ENCODE measurements at regions not wholly inside any gene's neighbourhood (a gene's known extent, or its start where the extent isn't known, plus 50 kb on each side); places are given as distances from the start of the nearest gene placed in this dataset.
"Not testable (repeated sequence)": the region's sequence is repeated elsewhere in the genome, so short reads cannot be mapped to it uniquely, and the experiment has no call there.

DNA sequence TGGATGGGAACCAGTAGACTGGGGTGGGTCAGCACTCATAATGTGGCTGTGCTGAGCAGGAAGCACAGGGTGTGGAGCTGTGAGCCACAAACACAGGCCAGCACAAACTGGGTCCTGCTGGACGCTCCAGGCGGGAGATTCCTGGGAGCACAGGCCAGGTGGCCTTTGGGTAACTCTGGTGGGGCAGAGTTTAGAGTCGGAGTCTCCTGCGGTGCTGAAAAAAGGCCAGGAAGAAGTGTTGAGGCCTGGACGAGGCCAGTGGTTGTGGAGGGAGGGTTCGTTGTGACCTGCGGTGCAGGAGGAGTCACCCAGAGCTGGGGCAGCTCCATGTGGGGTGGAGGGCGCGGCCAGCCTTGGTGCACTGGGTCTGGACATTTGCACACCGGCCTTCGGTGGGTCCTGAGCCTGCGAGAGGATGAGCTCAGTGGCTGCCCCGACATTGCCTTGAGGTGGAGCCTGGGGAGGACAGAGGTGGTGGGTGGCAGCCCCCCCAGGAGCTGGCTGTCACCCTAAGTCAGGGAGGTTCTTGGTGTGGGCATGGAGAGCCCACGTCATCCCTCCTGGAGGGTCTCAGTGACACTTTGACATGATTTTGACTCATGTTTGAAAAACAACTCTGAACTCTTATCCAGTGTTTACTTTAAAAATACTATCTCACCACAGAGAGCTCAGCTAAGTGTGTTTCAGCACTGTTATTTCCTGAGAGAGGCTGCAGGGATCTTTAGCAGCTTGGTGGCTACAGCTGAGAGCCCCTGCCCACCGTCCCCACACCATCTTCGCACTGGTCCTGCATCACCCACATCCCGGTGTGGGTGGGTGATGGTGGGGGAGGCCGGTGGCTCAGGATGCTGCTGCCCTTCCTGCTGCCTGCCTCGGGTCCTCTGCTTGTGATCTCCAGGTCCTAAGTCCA lies 98.7 kb downstream of the NPIPB11 start:
- no peak overlapping the region for H3K27ac ChIP-seq (ENCODE audit: low read length)
- no peak overlapping the region for H3K9ac ChIP-seq (ENCODE audit: low read length)
- no peak overlapping the region for H3K4me3 ChIP-seq (ENCODE audit: low read length)

DNA sequence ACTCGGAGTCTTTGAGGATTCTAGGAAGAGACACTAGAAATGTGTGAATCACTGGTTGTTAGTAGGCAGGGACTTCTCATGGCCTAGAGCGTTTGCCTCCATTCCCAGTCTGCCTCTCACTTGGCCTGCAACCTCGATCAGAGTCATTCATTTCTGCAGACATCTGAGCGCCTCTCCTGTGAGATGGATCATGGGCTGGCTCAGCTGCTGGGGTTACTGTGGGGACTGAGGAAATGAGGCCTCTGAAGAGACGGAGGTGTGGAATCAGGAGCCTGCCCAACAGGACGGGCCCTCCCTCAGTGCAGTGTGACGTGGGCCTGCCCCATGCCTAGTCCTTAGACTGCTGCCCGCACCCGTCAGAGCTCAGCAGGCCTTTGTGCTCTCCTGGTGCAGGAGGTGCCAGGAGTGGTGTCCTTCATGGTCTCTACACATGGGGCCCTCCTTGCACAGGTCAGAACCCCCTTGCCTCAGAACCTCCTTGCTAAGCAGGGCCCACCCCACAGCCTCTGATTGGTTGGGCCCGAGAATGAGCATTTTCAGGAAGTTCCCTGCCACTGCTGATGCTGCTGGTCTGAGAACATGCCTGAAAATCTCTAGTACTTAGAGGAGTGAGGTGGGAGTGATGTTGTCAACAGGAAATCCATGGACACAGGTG lies 99.4 kb downstream of the NPIPB11 start:
- H3K27ac ChIP-seq (ENCODE audit: low read length), result no peak overlapping the region
- H3K27me3 ChIP-seq (ENCODE audit: control insufficient read depth, insufficient read depth, low read length), result no peaks in the 10 kb centered on the region
- no peaks in the 10 kb centered on the region for H3K4me1 ChIP-seq (ENCODE audit: control insufficient read depth, low read depth, low read length)
- H3K9me3 ChIP-seq (ENCODE audit: control insufficient read depth, low read depth, low read length), result no peaks in the 10 kb centered on the region
- no peak overlapping the region for H3K9ac ChIP-seq (ENCODE audit: low read length)
- H3K4me3 ChIP-seq (ENCODE audit: low read length), result no peak overlapping the region
- H3K36me3 ChIP-seq (ENCODE audit: control insufficient read depth, low read depth, low read length), result no peaks in the 10 kb centered on the region

More for the DNA sequence above, 98.7 kb downstream of the NPIPB11 start:
- H3K27me3 ChIP-seq (ENCODE audit: control insufficient read depth, insufficient read depth, low read length), result no peaks in the 10 kb centered on the region
- no peaks in the 10 kb centered on the region for H3K36me3 ChIP-seq (ENCODE audit: control insufficient read depth, low read depth, low read length)
- H3K9me3 ChIP-seq (ENCODE audit: control insufficient read depth, low read depth, low read length), result no peaks in the 10 kb centered on the region
- no peaks in the 10 kb centered on the region for H3K4me1 ChIP-seq (ENCODE audit: control insufficient read depth, low read depth, low read length)

GRCh38 chr16:29306201-29306600 lies 100.3 kb downstream of the NPIPB11 start:
- Histone ChIP-seq H3K36me3 (ENCODE audit: control insufficient read depth, low read depth, low read length) (no peaks in the 10 kb centered on the region), H3K9ac (ENCODE audit: low read length) (no peak overlapping the region), H3K27me3 (ENCODE audit: control insufficient read depth, insufficient read depth, low read length) (no peaks in the 10 kb centered on the region), H3K4me1 (ENCODE audit: control insufficient read depth, low read depth, low read length) (no peaks in the 10 kb centered on the region), H3K27ac (ENCODE audit: low read length) (no peak overlapping the region), H3K4me3 (ENCODE audit: low read length) (no peak overlapping the region), H3K9me3 (ENCODE audit: control insufficient read depth, low read depth, low read length) (no peaks in the 10 kb centered on the region)

- not testable (repeated sequence) for H3K9me3 ChIP-seq (ENCODE audit: control insufficient read depth, low read depth, low read length); H3K27ac ChIP-seq (ENCODE audit: low read length); H3K27me3 ChIP-seq (ENCODE audit: control insufficient read depth, insufficient read depth, low read length); H3K9ac ChIP-seq (ENCODE audit: low read length); H3K4me1 ChIP-seq (ENCODE audit: control insufficient read depth, low read depth, low read length); H3K4me3 ChIP-seq (ENCODE audit: low read length); H3K36me3 ChIP-seq (ENCODE audit: control insufficient read depth, low read depth, low read length)
Observed at GRCh38 chr16:29305018-29305417, 101.5 kb downstream of the NPIPB11 start.

DNA sequence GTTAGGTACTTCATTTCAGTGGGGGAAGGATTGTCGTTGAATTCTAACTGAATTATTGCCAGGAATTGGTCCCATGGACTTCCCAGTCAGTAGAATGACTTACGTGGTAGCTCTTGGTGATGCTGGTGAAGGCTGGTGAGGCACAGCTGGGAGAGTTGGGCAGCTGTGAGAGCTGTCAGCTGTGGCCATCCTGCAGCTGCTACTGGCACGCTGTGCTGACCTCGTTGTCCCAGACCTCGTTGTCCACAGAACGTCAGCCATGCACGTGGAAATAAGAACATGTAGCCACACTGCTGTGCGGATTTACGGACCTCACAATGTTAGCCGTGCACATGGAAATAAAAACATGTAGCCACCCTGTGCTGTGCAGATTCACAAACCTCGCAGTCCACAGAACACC lies 102.3 kb downstream of the NPIPB11 start:
- Histone ChIP-seq H3K9me3 (ENCODE audit: control insufficient read depth, low read depth, low read length) (no peaks in the 10 kb centered on the region), H3K9ac (ENCODE audit: low read length) (no peak overlapping the region), H3K36me3 (ENCODE audit: control insufficient read depth, low read depth, low read length) (no peaks in the 10 kb centered on the region), H3K4me3 (ENCODE audit: low read length) (no peak overlapping the region), H3K4me1 (ENCODE audit: control insufficient read depth, low read depth, low read length) (no peaks in the 10 kb centered on the region), H3K27me3 (ENCODE audit: control insufficient read depth, insufficient read depth, low read length) (no peaks in the 10 kb centered on the region), H3K27ac (ENCODE audit: low read length) (no peak overlapping the region)

DNA sequence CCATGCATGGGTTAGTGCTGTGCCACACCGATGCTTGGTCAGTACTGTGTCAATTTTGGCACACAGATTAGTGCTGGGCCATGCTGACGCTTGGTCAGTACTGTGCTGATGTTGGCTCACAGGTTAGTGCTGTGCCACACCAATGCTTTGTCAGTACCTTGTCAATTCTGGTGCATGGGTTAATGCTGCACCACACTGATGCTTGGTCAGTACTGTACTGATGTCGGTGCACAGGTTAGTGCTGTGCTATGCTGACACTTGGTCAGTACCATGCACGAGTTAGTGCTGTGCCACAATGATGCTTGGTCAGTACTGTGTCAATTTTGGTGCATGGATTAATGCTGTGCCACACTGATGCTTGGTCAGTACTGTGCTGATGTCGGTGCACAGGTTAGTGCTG lies 103.0 kb downstream of the NPIPB11 start:
- no peak overlapping the region for H3K9ac ChIP-seq (ENCODE audit: low read length)
- no peaks in the 10 kb centered on the region for H3K36me3 ChIP-seq (ENCODE audit: control insufficient read depth, low read depth, low read length)
- H3K27ac ChIP-seq (ENCODE audit: low read length), result no peak overlapping the region
- H3K4me3 ChIP-seq (ENCODE audit: low read length), result no peak overlapping the region
- H3K27me3 ChIP-seq (ENCODE audit: control insufficient read depth, insufficient read depth, low read length), result no peaks in the 10 kb centered on the region
- H3K9me3 ChIP-seq (ENCODE audit: control insufficient read depth, low read depth, low read length), result no peaks in the 10 kb centered on the region
- no peaks in the 10 kb centered on the region for H3K4me1 ChIP-seq (ENCODE audit: control insufficient read depth, low read depth, low read length)

GRCh38 chr16:29302976-29303375 lies 103.5 kb downstream of the NPIPB11 start:
- Histone ChIP-seq H3K9ac (ENCODE audit: low read length) (no peak overlapping the region), H3K27me3 (ENCODE audit: control insufficient read depth, insufficient read depth, low read length) (no peaks in the 10 kb centered on the region), H3K27ac (ENCODE audit: low read length) (no peak overlapping the region), H3K4me3 (ENCODE audit: low read length) (no peak overlapping the region), H3K4me1 (ENCODE audit: control insufficient read depth, low read depth, low read length) (no peaks in the 10 kb centered on the region), H3K9me3 (ENCODE audit: control insufficient read depth, low read depth, low read length) (no peaks in the 10 kb centered on the region), H3K36me3 (ENCODE audit: control insufficient read depth, low read depth, low read length) (no peaks in the 10 kb centered on the region)

GRCh38 chr16:29302433-29302832 lies 104.1 kb downstream of the NPIPB11 start:
- H3K27ac ChIP-seq (ENCODE audit: low read length); H3K9ac ChIP-seq (ENCODE audit: low read length); H3K9me3 ChIP-seq (ENCODE audit: control insufficient read depth, low read depth, low read length); H3K4me1 ChIP-seq (ENCODE audit: control insufficient read depth, low read depth, low read length); H3K27me3 ChIP-seq (ENCODE audit: control insufficient read depth, insufficient read depth, low read length); H3K4me3 ChIP-seq (ENCODE audit: low read length); H3K36me3 ChIP-seq (ENCODE audit: control insufficient read depth, low read depth, low read length): not testable (repeated sequence)

GRCh38 chr16:29301662-29302285 lies 104.7 kb downstream of the NPIPB11 start:
- H3K4me1 ChIP-seq (ENCODE audit: control insufficient read depth, low read depth, low read length); H3K36me3 ChIP-seq (ENCODE audit: control insufficient read depth, low read depth, low read length); H3K9ac ChIP-seq (ENCODE audit: low read length); H3K9me3 ChIP-seq (ENCODE audit: control insufficient read depth, low read depth, low read length); H3K4me3 ChIP-seq (ENCODE audit: low read length); H3K27ac ChIP-seq (ENCODE audit: low read length); H3K27me3 ChIP-seq (ENCODE audit: control insufficient read depth, insufficient read depth, low read length): not testable (repeated sequence)

DNA sequence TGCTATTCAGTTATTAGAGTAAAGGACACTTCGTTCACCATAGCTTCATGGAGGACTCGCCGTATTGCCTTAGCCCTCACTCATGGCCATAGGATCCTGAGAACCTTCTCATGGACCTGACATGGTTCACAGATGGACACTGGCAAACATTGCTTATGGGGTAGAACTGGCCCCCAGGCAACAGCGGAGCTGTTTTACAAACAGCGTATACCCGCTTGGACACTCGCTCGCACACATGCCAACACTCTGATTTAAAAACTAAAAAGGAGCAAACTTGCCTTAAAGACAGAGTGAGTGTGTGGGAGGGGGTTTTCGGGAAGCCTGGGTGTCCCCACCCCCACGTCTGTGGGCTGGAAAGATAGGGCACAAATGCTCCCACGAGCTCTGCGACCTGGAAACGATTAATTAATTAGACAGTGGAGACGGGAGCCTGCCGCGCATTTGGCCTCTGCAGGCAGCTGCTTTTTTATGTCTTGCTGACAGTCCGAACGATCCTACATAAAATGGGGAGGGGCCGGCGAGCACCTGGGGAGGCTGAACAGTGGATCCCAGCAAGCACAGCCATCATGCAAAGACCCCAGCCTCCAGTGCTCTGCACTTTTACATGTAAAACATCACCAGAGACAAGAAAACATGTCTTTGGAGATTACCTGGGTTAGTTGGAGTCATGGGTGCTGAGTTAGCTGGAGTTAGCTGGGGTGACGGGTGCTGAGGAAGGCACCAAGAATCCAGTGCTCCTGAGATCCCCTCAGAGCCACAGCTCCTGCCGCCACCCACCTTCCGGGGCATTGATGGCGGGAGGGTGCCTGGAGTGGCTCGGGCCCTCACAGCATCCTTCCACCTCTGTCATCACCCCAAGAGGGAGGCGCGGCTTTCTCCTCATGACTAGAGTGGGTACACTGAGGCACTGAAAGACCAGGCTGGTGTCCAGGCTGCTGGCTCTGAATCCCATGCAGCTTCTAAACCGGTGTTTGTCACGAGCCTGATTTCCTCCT lies 105.7 kb downstream of the NPIPB11 start:
- H3K9ac ChIP-seq (ENCODE audit: low read length); H3K9me3 ChIP-seq (ENCODE audit: control insufficient read depth, low read depth, low read length); H3K27me3 ChIP-seq (ENCODE audit: control insufficient read depth, insufficient read depth, low read length); H3K27ac ChIP-seq (ENCODE audit: low read length); H3K4me1 ChIP-seq (ENCODE audit: control insufficient read depth, low read depth, low read length); H3K4me3 ChIP-seq (ENCODE audit: low read length); H3K36me3 ChIP-seq (ENCODE audit: control insufficient read depth, low read depth, low read length): not testable (repeated sequence)

GRCh38 chr16:29300030-29300491 lies 106.5 kb downstream of the NPIPB11 start:
- not testable (repeated sequence) for H3K36me3 ChIP-seq (ENCODE audit: control insufficient read depth, low read depth, low read length); H3K27ac ChIP-seq (ENCODE audit: low read length)

More at GRCh38 chr16:29300030-29300491, 106.5 kb downstream of the NPIPB11 start:
- not testable (repeated sequence) for H3K9ac ChIP-seq (ENCODE audit: low read length); H3K4me3 ChIP-seq (ENCODE audit: low read length); H3K9me3 ChIP-seq (ENCODE audit: control insufficient read depth, low read depth, low read length); H3K27me3 ChIP-seq (ENCODE audit: control insufficient read depth, insufficient read depth, low read length); H3K4me1 ChIP-seq (ENCODE audit: control insufficient read depth, low read depth, low read length)

All from iPS-18a (cell line).